ENCODE measurements at regions not wholly inside any gene's neighbourhood (a gene's known extent, or its start where the extent isn't known, plus 50 kb on each side); places are given as distances from the start of the nearest gene placed in this dataset.

GRCh38 chrY:8781184-8781890 is 555.9 kb upstream of the TSPY4 start:
- no peaks in the 10 kb centered on the region for H3K4me1 Mint-ChIP-seq
- CTCF ChIA-PET = no interaction called here
- H4K20me1 ChIP-seq (ENCODE audit: control insufficient read depth, insufficient read depth, low read length, poor library complexity, severe bottlenecking) = no peaks in the 10 kb centered on the region
- no peak overlapping the region for H3K4me3 Mint-ChIP-seq
- H3K4me2 ChIP-seq (replicated peaks; ENCODE audit: low read depth, low read length, poor library complexity, severe bottlenecking) = no peak overlapping the region
- H3K27me3 Mint-ChIP-seq = no peaks in the 10 kb centered on the region
- no peaks in the 10 kb centered on the region for H3K79me2 ChIP-seq (ENCODE audit: control insufficient read depth, insufficient read depth, low read length)
- WGBS (ENCODE audit: insufficient coverage) = no CpG with 5 or more reads among the region's 4 CpGs
- H3K9ac ChIP-seq (ENCODE audit: low read length) = no peak overlapping the region
- no peak overlapping the region for H3K27ac ChIP-seq (ENCODE audit: low read length in 2 of 2)
- H2AFZ ChIP-seq (ENCODE audit: insufficient read depth, low read depth, low read length, poor library complexity, severe bottlenecking) = no peak overlapping the region
- no peaks in the 10 kb centered on the region for H3K36me3 ChIP-seq (replicated peaks in 1 of 2; ENCODE audit: control extremely low read depth in 1 of 2, control insufficient read depth in 1 of 2, extremely low read depth in 1 of 2, insufficient read depth in 2 of 2, low read length in 1 of 2)
- H3K4me3 ChIP-seq (ENCODE audit: control extremely low read depth in 1 of 5, extremely low read depth in 1 of 5, insufficient read depth in 1 of 5, low read depth in 2 of 5, low read length in 4 of 5) = no peak overlapping the region
- H3K27ac Mint-ChIP-seq = no peak overlapping the region
- DNase-seq = no peak
- TF ChIP-seq EZH2 (IDR thresholded peaks at IDR 0.05; ENCODE audit: borderline replicate concordance, insufficient read depth, low read depth, low read length, poor library complexity, severe bottlenecking) (no peak), CTCF (IDR thresholded peaks at IDR 0.05) (no peak)
- H3K27me3 ChIP-seq (replicated peaks in 1 of 4; ENCODE audit: control extremely low read depth in 1 of 4, control insufficient read depth in 3 of 4, insufficient read depth in 4 of 4, low read length in 3 of 4) = no peaks in the 10 kb centered on the region
- H3K9me3 ChIP-seq (ENCODE audit: control extremely low read depth in 1 of 3, control insufficient read depth in 2 of 3, insufficient read depth in 1 of 3, low read length in 2 of 3) = no peaks in the 10 kb centered on the region
- intact Hi-C loops (cut with micrococcal nuclease) = no loop called here
- no peaks in the 10 kb centered on the region for H3K4me1 ChIP-seq (ENCODE audit: control insufficient read depth in 2 of 2, insufficient read depth in 2 of 2, low read length in 2 of 2)
- no peaks in the 10 kb centered on the region for H3K9me3 Mint-ChIP-seq (ENCODE audit: insufficient read depth)
- no peak for ATAC-seq (ENCODE audit: low read depth)
- POLR2A ChIA-PET = no interaction called here

GRCh38 chrY:8794561-8794960 is 542.7 kb upstream of the TSPY4 start:
- Histone ChIP-seq H2AFZ (ENCODE audit: insufficient read depth, low read depth, low read length, poor library complexity, severe bottlenecking) (no peak overlapping the region), H3K9ac (ENCODE audit: low read length) (no peak overlapping the region), H3K36me3 (replicated peaks in 1 of 2; ENCODE audit: control extremely low read depth in 1 of 2, control insufficient read depth in 1 of 2, extremely low read depth in 1 of 2, insufficient read depth in 2 of 2, low read length in 1 of 2) (no peaks in the 10 kb centered on the region), H3K27ac (ENCODE audit: low read length in 2 of 2) (no peak overlapping the region), H3K4me1 (ENCODE audit: control insufficient read depth in 2 of 2, insufficient read depth in 2 of 2, low read length in 2 of 2) (no peaks in the 10 kb centered on the region), H4K20me1 (ENCODE audit: control insufficient read depth, insufficient read depth, low read length, poor library complexity, severe bottlenecking) (no peaks in the 10 kb centered on the region), H3K27me3 (replicated peaks in 1 of 4; ENCODE audit: control extremely low read depth in 1 of 4, control insufficient read depth in 3 of 4, insufficient read depth in 4 of 4, low read length in 3 of 4) (no peaks in the 10 kb centered on the region), H3K9me3 (ENCODE audit: control extremely low read depth in 1 of 3, control insufficient read depth in 2 of 3, insufficient read depth in 1 of 3, low read length in 2 of 3) (no peaks in the 10 kb centered on the region), H3K4me3 (ENCODE audit: control extremely low read depth in 1 of 5, extremely low read depth in 1 of 5, insufficient read depth in 1 of 5, low read depth in 2 of 5, low read length in 4 of 5) (no peak overlapping the region), H3K4me2 (replicated peaks; ENCODE audit: low read depth, low read length, poor library complexity, severe bottlenecking) (no peak overlapping the region), H3K79me2 (ENCODE audit: control insufficient read depth, insufficient read depth, low read length) (no peaks in the 10 kb centered on the region)
- Mint-ChIP-seq H3K27me3 (no peaks in the 10 kb centered on the region), H3K27ac (no peak overlapping the region), H3K9me3 (ENCODE audit: insufficient read depth) (no peaks in the 10 kb centered on the region), H3K4me1 (no peaks in the 10 kb centered on the region), H3K4me3 (no peak overlapping the region)
- POLR2A ChIA-PET = no interaction called here
- WGBS (ENCODE audit: insufficient coverage) = no CpG with 5 or more reads among the region's 2 CpGs
- CTCF ChIA-PET = no interaction called here
- intact Hi-C loops (cut with micrococcal nuclease) = no loop called here
- TF ChIP-seq CTCF (IDR thresholded peaks at IDR 0.05) = no peak
- TF ChIP-seq EZH2 (IDR thresholded peaks at IDR 0.05; ENCODE audit: borderline replicate concordance, insufficient read depth, low read depth, low read length, poor library complexity, severe bottlenecking) = no peak
- DNase-seq = no peak
- ATAC-seq (ENCODE audit: low read depth) = no peak
